GM10248 (cell line): ENCODE measurements at regions not wholly inside any gene's neighbourhood (a gene's known extent, or its start where the extent isn't known, plus 50 kb on each side); places are given as distances from the start of the nearest gene placed in this dataset.

Experiments
- CTCF ChIA-PET: fragments of 300-600 bp; sonication (Branson Sonifier 250); formaldehyde crosslinking; extraction: SDS; loops from one replicate; lab custom pipeline; 2021; ENCODE audit warnings: antibody characterized with exemption; lab: Yijun Ruan, JAX
- POLR2A ChIA-PET: fragments of 350-650 bp; sonication (Branson Sonifier 250); formaldehyde crosslinking; extraction: SDS; loops from one replicate; lab custom pipeline; 2020; ENCODE audit warnings: antibody characterized with exemption; lab: Yijun Ruan, JAX
- DNase-seq: peaks from one replicate; pipeline ENCODE4 v3.0.0; 2012; ENCODE audit errors: extremely low spot score
- CTCF ChIP-seq: IDR thresholded peaks from 2 replicates; pipeline ENCODE4 v1.5.1; 2012; ENCODE audit warnings: mild to moderate bottlenecking, low read depth; ENCODE audit errors: extremely low read depth, missing control alignments, control extremely low read depth

GRCh38 chr7:136294977-136295376, 317.8 kb upstream of the MTPN start:
- POLR2A ChIA-PET: no interaction called here

GRCh38 chr7:136293841-136294391, 316.8 kb upstream of the MTPN start:
- ChIA-PET CTCF (no interaction called here), POLR2A (no interaction called here)
- no peak for DNase-seq
- no peak for TF ChIP-seq CTCF

More at GRCh38 chr7:136294977-136295376, 317.8 kb upstream of the MTPN start:
- CTCF ChIA-PET: no interaction called here
- TF ChIP-seq CTCF: no peak
- DNase-seq: no peak

- ChIA-PET CTCF (interaction anchor here (1.0 kb wide), 1 partner anchor 10 kb away, joined by 3 read pairs; no protein-coding TSS in a partner anchor), POLR2A (no interaction called here)
- no peak for DNase-seq
- no peak for TF ChIP-seq CTCF
Observed at GRCh38 chr7:136293272-136293671, 316.1 kb upstream of the MTPN start.

- CTCF ChIA-PET: interaction anchor here (1.0 to 1.2 kb wide), 2 partner anchors 11 to 13 kb away, joined by 3 read pairs; no protein-coding TSS in a partner anchor
- POLR2A ChIA-PET: no interaction called here
- no peak for DNase-seq
- no peak for TF ChIP-seq CTCF
Observed at GRCh38 chr7:136292365-136292764, 315.2 kb upstream of the MTPN start.

GRCh38 chr7:136290351-136290750, 313.2 kb upstream of the MTPN start:
- ChIA-PET CTCF (interaction anchor here (0.9 kb wide), 1 partner anchor 14 kb away, joined by 3 read pairs; no protein-coding TSS in a partner anchor), POLR2A (no interaction called here)
- no peak for DNase-seq
- no peak for TF ChIP-seq CTCF

GRCh38 chr7:136278057-136278456, 300.9 kb upstream of the MTPN start:
- TF ChIP-seq CTCF: no peak
- CTCF ChIA-PET: interaction anchor here (1.7 kb wide), 1 partner anchor 16 kb away, joined by 5 read pairs; no protein-coding TSS in a partner anchor
- POLR2A ChIA-PET: no interaction called here

More at GRCh38 chr7:136278057-136278456, 300.9 kb upstream of the MTPN start:
- no peak for DNase-seq
